ENCODE measurements at regions not wholly inside any gene's neighbourhood (a gene's known extent, or its start where the extent isn't known, plus 50 kb on each side); places are given as distances from the start of the nearest gene placed in this dataset.

GRCh38 chr1:81129366-81129765, 671.4 kb upstream of the ADGRL2 start:
- Mint-ChIP-seq H3K36me3 (no peaks in the 10 kb centered on the region), H3K27ac (no peak overlapping the region), H3K9me3 (peaks cover 0 to 30% (median 10%) of the 10 kb centered on the region in 5 donors), H3K27me3 (no peaks in the 10 kb centered on the region), H3K4me3 (no peak overlapping the region), H3K4me1 (no peaks in the 10 kb centered on the region)
- Histone ChIP-seq H3K4me3 (ENCODE audit: low read length) (no peak overlapping the region), H3K9me3 (ENCODE audit: low read length) (no peaks in the 10 kb centered on the region), H3K27me3 (ENCODE audit: insufficient read depth, low read length, poor library complexity, severe bottlenecking) (no peaks in the 10 kb centered on the region), H3K4me1 (ENCODE audit: insufficient read depth, low read length) (no peaks in the 10 kb centered on the region), H3K27ac (ENCODE audit: low read depth, low read length) (no peak overlapping the region), H3K36me3 (ENCODE audit: insufficient read depth, low read length) (no peaks in the 10 kb centered on the region)
- no peak for DNase-seq
- ChIA-PET POLR2A (no interaction called here), CTCF (no interaction called here)

GRCh38 chr1:81128079-81128478, 672.7 kb upstream of the ADGRL2 start:
- Mint-ChIP-seq H3K27ac (no peak overlapping the region), H3K27me3 (no peaks in the 10 kb centered on the region), H3K4me1 (no peaks in the 10 kb centered on the region), H3K36me3 (no peaks in the 10 kb centered on the region), H3K4me3 (no peak overlapping the region), H3K9me3 (peaks cover 0 to 25% (median 10%) of the 10 kb centered on the region in 5 donors)
- no peak for DNase-seq
- Histone ChIP-seq H3K4me3 (ENCODE audit: low read length) (no peak overlapping the region), H3K27ac (ENCODE audit: low read depth, low read length) (no peak overlapping the region), H3K27me3 (ENCODE audit: insufficient read depth, low read length, poor library complexity, severe bottlenecking) (no peaks in the 10 kb centered on the region), H3K9me3 (ENCODE audit: low read length) (no peaks in the 10 kb centered on the region), H3K36me3 (ENCODE audit: insufficient read depth, low read length) (no peaks in the 10 kb centered on the region), H3K4me1 (ENCODE audit: insufficient read depth, low read length) (no peaks in the 10 kb centered on the region)
- POLR2A ChIA-PET: no interaction called here
- CTCF ChIA-PET: no interaction called here

- no peaks in the 10 kb centered on the region for H3K4me1 Mint-ChIP-seq
- POLR2A ChIA-PET: no interaction called here
- peaks cover 0 to 20% (median 10%) of the 10 kb centered on the region in 5 donors for H3K9me3 Mint-ChIP-seq
These were observed 673.6 kb upstream of the ADGRL2 start for GRCh38 chr1:81126989-81127581.

GRCh38 chr1:81125672-81126071, 675.1 kb upstream of the ADGRL2 start:
- POLR2A ChIA-PET: no interaction called here
- Mint-ChIP-seq H3K9me3 (peaks cover 0 to 15% (median 10%) of the 10 kb centered on the region in 5 donors), H3K4me3 (no peak overlapping the region)

More at GRCh38 chr1:81126989-81127581, 673.6 kb upstream of the ADGRL2 start:
- H3K9me3 ChIP-seq (ENCODE audit: low read length): no peaks in the 10 kb centered on the region
- H3K4me1 ChIP-seq (ENCODE audit: insufficient read depth, low read length): no peaks in the 10 kb centered on the region
- CTCF ChIA-PET: no interaction called here
- H3K4me3 ChIP-seq (ENCODE audit: low read length): no peak overlapping the region
- DNase-seq: no peak
- H3K36me3 ChIP-seq (ENCODE audit: insufficient read depth, low read length): no peaks in the 10 kb centered on the region
- Mint-ChIP-seq H3K27me3 (no peaks in the 10 kb centered on the region), H3K4me3 (no peak overlapping the region), H3K27ac (no peak overlapping the region), H3K36me3 (no peaks in the 10 kb centered on the region)
- H3K27ac ChIP-seq (ENCODE audit: low read depth, low read length): no peak overlapping the region
- H3K27me3 ChIP-seq (ENCODE audit: insufficient read depth, low read length, poor library complexity, severe bottlenecking): no peaks in the 10 kb centered on the region

GRCh38 chr1:81121306-81121705, 679.4 kb upstream of the ADGRL2 start:
- H3K4me3 ChIP-seq (ENCODE audit: low read length): no peak overlapping the region
- ChIA-PET CTCF (no interaction called here), POLR2A (no interaction called here)
- H3K27ac Mint-ChIP-seq: no peak overlapping the region
- no peaks in the 10 kb centered on the region for H3K36me3 Mint-ChIP-seq
- H3K4me1 ChIP-seq (ENCODE audit: insufficient read depth, low read length): no peaks in the 10 kb centered on the region
- DNase-seq: no peak
- no peaks in the 10 kb centered on the region for H3K4me1 Mint-ChIP-seq
- no peaks in the 10 kb centered on the region for H3K27me3 ChIP-seq (ENCODE audit: insufficient read depth, low read length, poor library complexity, severe bottlenecking)
- H3K27ac ChIP-seq (ENCODE audit: low read depth, low read length): no peak overlapping the region
- H3K4me3 Mint-ChIP-seq: no peak overlapping the region
- H3K27me3 Mint-ChIP-seq: no peaks in the 10 kb centered on the region
- H3K9me3 ChIP-seq (ENCODE audit: low read length): no peaks in the 10 kb centered on the region
- H3K36me3 ChIP-seq (ENCODE audit: insufficient read depth, low read length): no peaks in the 10 kb centered on the region
- peaks cover 4 to 11% (median 9%) of the 10 kb centered on the region in 5 donors for H3K9me3 Mint-ChIP-seq

More at GRCh38 chr1:81125672-81126071, 675.1 kb upstream of the ADGRL2 start:
- no peaks in the 10 kb centered on the region for H3K36me3 Mint-ChIP-seq
- H3K4me1 Mint-ChIP-seq: no peaks in the 10 kb centered on the region
- H3K9me3 ChIP-seq (ENCODE audit: low read length): no peaks in the 10 kb centered on the region
- no peak for DNase-seq
- H3K4me1 ChIP-seq (ENCODE audit: insufficient read depth, low read length): no peaks in the 10 kb centered on the region
- H3K36me3 ChIP-seq (ENCODE audit: insufficient read depth, low read length): no peaks in the 10 kb centered on the region
- no peaks in the 10 kb centered on the region for H3K27me3 Mint-ChIP-seq
- H3K27me3 ChIP-seq (ENCODE audit: insufficient read depth, low read length, poor library complexity, severe bottlenecking): no peaks in the 10 kb centered on the region
- H3K27ac Mint-ChIP-seq: no peak overlapping the region
- H3K4me3 ChIP-seq (ENCODE audit: low read length): no peak overlapping the region
- CTCF ChIA-PET: no interaction called here
- no peak overlapping the region for H3K27ac ChIP-seq (ENCODE audit: low read depth, low read length)

GRCh38 chr1:81119319-81119718, 681.4 kb upstream of the ADGRL2 start:
- ChIA-PET POLR2A (no interaction called here), CTCF (no interaction called here)
- Histone ChIP-seq H3K27ac (ENCODE audit: low read depth, low read length) (no peak overlapping the region), H3K36me3 (ENCODE audit: insufficient read depth, low read length) (no peaks in the 10 kb centered on the region), H3K4me3 (ENCODE audit: low read length) (no peak overlapping the region), H3K4me1 (ENCODE audit: insufficient read depth, low read length) (no peaks in the 10 kb centered on the region), H3K9me3 (ENCODE audit: low read length) (no peaks in the 10 kb centered on the region), H3K27me3 (ENCODE audit: insufficient read depth, low read length, poor library complexity, severe bottlenecking) (no peaks in the 10 kb centered on the region)
- H3K36me3 Mint-ChIP-seq: no peaks in the 10 kb centered on the region
- no peak overlapping the region for H3K27ac Mint-ChIP-seq
- H3K4me3 Mint-ChIP-seq: no peak overlapping the region
- H3K27me3 Mint-ChIP-seq: no peaks in the 10 kb centered on the region
- H3K4me1 Mint-ChIP-seq: no peaks in the 10 kb centered on the region
- peaks cover 0 to 21% (median 5%) of the 10 kb centered on the region in 5 donors for H3K9me3 Mint-ChIP-seq
- DNase-seq: no peak

- H3K36me3 Mint-ChIP-seq: no peaks in the 10 kb centered on the region
- Histone ChIP-seq H3K4me1 (ENCODE audit: insufficient read depth, low read length) (no peaks in the 10 kb centered on the region), H3K9me3 (ENCODE audit: low read length) (no peaks in the 10 kb centered on the region), H3K27ac (ENCODE audit: low read depth, low read length) (no peak overlapping the region), H3K27me3 (ENCODE audit: insufficient read depth, low read length, poor library complexity, severe bottlenecking) (no peaks in the 10 kb centered on the region), H3K4me3 (ENCODE audit: low read length) (no peak overlapping the region), H3K36me3 (ENCODE audit: insufficient read depth, low read length) (no peaks in the 10 kb centered on the region)
- H3K27ac Mint-ChIP-seq: no peak overlapping the region
- no peaks in the 10 kb centered on the region for H3K4me1 Mint-ChIP-seq
- CTCF ChIA-PET: no interaction called here
- no peak for DNase-seq
- POLR2A ChIA-PET: no interaction called here
- peaks cover 2 to 28% (median 5%) of the 10 kb centered on the region in 5 donors for H3K9me3 Mint-ChIP-seq
- no peak overlapping the region for H3K4me3 Mint-ChIP-seq
- H3K27me3 Mint-ChIP-seq: no peaks in the 10 kb centered on the region
These were observed 682.2 kb upstream of the ADGRL2 start for GRCh38 chr1:81118550-81118949.

- H3K4me3 ChIP-seq (ENCODE audit: low read length): no peak overlapping the region
- no peak overlapping the region for H3K27ac ChIP-seq (ENCODE audit: low read depth, low read length)
- POLR2A ChIA-PET: no interaction called here
- H3K36me3 Mint-ChIP-seq: no peaks in the 10 kb centered on the region
- no peak overlapping the region for H3K27ac Mint-ChIP-seq
- no peak overlapping the region for H3K4me3 Mint-ChIP-seq
- H3K27me3 ChIP-seq (ENCODE audit: insufficient read depth, low read length, poor library complexity, severe bottlenecking): no peaks in the 10 kb centered on the region
- H3K9me3 Mint-ChIP-seq: peaks cover under 1 to 35% (median 7%) of the 10 kb centered on the region in 5 donors
- H3K9me3 ChIP-seq (ENCODE audit: low read length): no peaks in the 10 kb centered on the region
- no peaks in the 10 kb centered on the region for H3K27me3 Mint-ChIP-seq
- no peaks in the 10 kb centered on the region for H3K36me3 ChIP-seq (ENCODE audit: insufficient read depth, low read length)
- no peaks in the 10 kb centered on the region for H3K4me1 Mint-ChIP-seq
- no peaks in the 10 kb centered on the region for H3K4me1 ChIP-seq (ENCODE audit: insufficient read depth, low read length)
- CTCF ChIA-PET: no interaction called here
- no peak for DNase-seq
These were observed 685.3 kb upstream of the ADGRL2 start for GRCh38 chr1:81115422-81115821.

GRCh38 chr1:81114191-81114590, 686.5 kb upstream of the ADGRL2 start:
- H3K4me1 Mint-ChIP-seq: no peaks in the 10 kb centered on the region
- H3K27me3 ChIP-seq (ENCODE audit: insufficient read depth, low read length, poor library complexity, severe bottlenecking): no peaks in the 10 kb centered on the region
- H3K4me3 ChIP-seq (ENCODE audit: low read length): no peak overlapping the region
- peaks cover 7 to 35% (median 10%) of the 10 kb centered on the region in 5 donors for H3K9me3 Mint-ChIP-seq
- POLR2A ChIA-PET: no interaction called here
- no peaks in the 10 kb centered on the region for H3K27me3 Mint-ChIP-seq
- CTCF ChIA-PET: no interaction called here
- H3K4me1 ChIP-seq (ENCODE audit: insufficient read depth, low read length): no peaks in the 10 kb centered on the region
- DNase-seq: no peak
- no peaks in the 10 kb centered on the region for H3K36me3 ChIP-seq (ENCODE audit: insufficient read depth, low read length)
- no peaks in the 10 kb centered on the region for H3K9me3 ChIP-seq (ENCODE audit: low read length)
- no peak overlapping the region for H3K4me3 Mint-ChIP-seq
- no peak overlapping the region for H3K27ac ChIP-seq (ENCODE audit: low read depth, low read length)
- H3K27ac Mint-ChIP-seq: no peak overlapping the region
- H3K36me3 Mint-ChIP-seq: no peaks in the 10 kb centered on the region
